Lung (tissue), 11 donors: ENCODE measurements at regions not wholly inside any gene's neighbourhood (a gene's known extent, or its start where the extent isn't known, plus 50 kb on each side); places are given as distances from the start of the nearest gene placed in this dataset.

Source experiments
- ATAC-seq: fragments of 200-7000 bp; cut with Tn5 transposase; one replicate; pipeline ENCODE4 v1.9.1; 2020; ENCODE audit warnings: moderate number of reproducible peaks; ENCODE audit not compliant: insufficient read depth, low FRiP score
- DNase-seq, 3 donors: peaks; one replicate each; pipeline ENCODE4 v3.0.0-alpha.2; 2013 to 2017
- H3K27ac ChIP-seq, 2 donors: one replicate each; pipeline ENCODE4 v1.5.1; 2013; ENCODE audit warnings: mild to moderate bottlenecking in 2 of 2, moderate library complexity in 2 of 2, control low read depth in 1 of 2, inconsistent platforms in 1 of 2, low read depth in 1 of 2, low read length in 1 of 2
- H3K27me3 ChIP-seq, 3 donors: one replicate each; pipeline ENCODE4 v1.5.1; 2013; ENCODE audit warnings: low read length in 2 of 3; ENCODE audit not compliant: control insufficient read depth in 3 of 3, insufficient read depth in 3 of 3
- H3K36me3 ChIP-seq, 4 donors: one replicate each; pipeline ENCODE4 v1.5.1; 2013; ENCODE audit warnings: low read length in 4 of 4, mild to moderate bottlenecking in 1 of 4, moderate library complexity in 1 of 4; ENCODE audit not compliant: control insufficient read depth in 4 of 4, insufficient read depth in 4 of 4
- H3K4me1 ChIP-seq, 5 donors: one replicate each; pipeline ENCODE4 v1.5.1; 2013; ENCODE audit warnings: low read length in 5 of 5, mild to moderate bottlenecking in 2 of 5, moderate library complexity in 1 of 5; ENCODE audit not compliant: control insufficient read depth in 5 of 5, insufficient read depth in 5 of 5
- H3K4me3 ChIP-seq: one replicate; pipeline ENCODE4 v1.5.1; 2013; ENCODE audit warnings: mild to moderate bottlenecking, control low read depth, moderate library complexity
- H3K9ac ChIP-seq, 2 donors: one replicate each; pipeline ENCODE4 v1.5.1; 2013; ENCODE audit warnings: low read length in 2 of 2, control low read depth in 1 of 2; ENCODE audit not compliant: insufficient read depth in 1 of 2
- H3K9me3 ChIP-seq, 4 donors: one replicate each; pipeline ENCODE4 v1.5.1; 2013; ENCODE audit warnings: low read length in 3 of 4, mild to moderate bottlenecking in 1 of 4, moderate library complexity in 1 of 4; ENCODE audit not compliant: control insufficient read depth in 4 of 4, insufficient read depth in 3 of 4
- CTCF ChIP-seq: IDR thresholded peaks from 2 replicates; pipeline ENCODE4 v1.5.1; 2012; ENCODE audit warnings: mild to moderate bottlenecking; ENCODE audit errors: control extremely low read depth, extremely low read depth
- WGBS, 2 donors: extraction: QIAGEN DNeasy Blood & Tissue Kit; methylation state at CpG; one replicate each; pipeline ENCODE4 v1.1.7; 2013; 5-methylcytosine and 5-hydroxymethylcytosine counted together
- donor health status: control.
- donor health status: control.
- donor health status: Bipolar disorder and iron deficiency.
- donor health status: healthy.
- donor health status: DM: yes; HTN: yes; CAD: no.

- H3K4me1 ChIP-seq: peaks cover 0 to 2% (median 0%) of the 10 kb centered on the region in 5 donors
- H3K9me3 ChIP-seq: peaks cover 0 to 4% (median 0%) of the 10 kb centered on the region in 4 donors
- no peak for TF ChIP-seq CTCF
- H3K27me3 ChIP-seq: no peaks in the 10 kb centered on the region
- H3K4me3 ChIP-seq: no peak overlapping the region
- ATAC-seq (no peak), DNase-seq (no peak)
- 99 to 100% methylated on average over 1 of the region's 1 CpG for WGBS, 2 donors
- H3K36me3 ChIP-seq: no peaks in the 10 kb centered on the region
- H3K9ac ChIP-seq: no peak overlapping the region
- H3K27ac ChIP-seq: no peak overlapping the region
Observed at GRCh38 chr3:34001990-34002389, 203.6 kb downstream of the PDCD6IP start.

DNA sequence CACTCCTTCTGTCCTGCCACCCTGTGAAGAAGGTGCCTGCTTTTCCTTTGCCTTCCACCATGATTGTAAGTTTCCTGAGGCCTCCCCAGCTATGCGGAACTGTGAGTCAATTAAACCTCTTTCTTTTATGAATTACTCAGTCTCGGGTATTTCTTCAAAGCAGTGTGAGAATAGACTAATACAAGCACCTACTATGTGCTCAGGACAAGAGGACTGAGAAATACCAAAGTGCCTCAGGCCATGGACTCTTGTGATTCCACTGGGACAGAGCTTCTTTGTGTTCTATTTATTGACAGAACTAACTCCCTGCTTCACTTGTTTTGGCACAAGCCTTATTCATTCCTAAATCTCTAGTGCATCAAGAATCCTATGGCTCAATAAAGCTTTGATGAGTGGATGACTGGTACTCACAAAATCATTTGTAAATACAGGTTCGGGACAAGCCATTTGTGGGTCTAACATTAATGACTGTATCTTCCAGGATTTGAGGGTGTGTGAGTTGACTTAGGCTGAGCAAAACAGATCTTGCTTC, 204.2 kb downstream of the PDCD6IP start:
- H3K27ac ChIP-seq: no peak overlapping the region
- H3K4me3 ChIP-seq: no peak overlapping the region
- peaks cover 0 to 4% (median 0%) of the 10 kb centered on the region in 4 donors for H3K9me3 ChIP-seq
- ATAC-seq: no peak
- 73 to 74% methylated on average over 3 of the region's 3 CpGs for WGBS, 2 donors
- peaks cover 0 to 2% (median 0%) of the 10 kb centered on the region in 5 donors for H3K4me1 ChIP-seq
- H3K36me3 ChIP-seq: no peaks in the 10 kb centered on the region
- no peak for DNase-seq
- H3K9ac ChIP-seq: no peak overlapping the region
- TF ChIP-seq CTCF: no peak
- H3K27me3 ChIP-seq: no peaks in the 10 kb centered on the region

DNA sequence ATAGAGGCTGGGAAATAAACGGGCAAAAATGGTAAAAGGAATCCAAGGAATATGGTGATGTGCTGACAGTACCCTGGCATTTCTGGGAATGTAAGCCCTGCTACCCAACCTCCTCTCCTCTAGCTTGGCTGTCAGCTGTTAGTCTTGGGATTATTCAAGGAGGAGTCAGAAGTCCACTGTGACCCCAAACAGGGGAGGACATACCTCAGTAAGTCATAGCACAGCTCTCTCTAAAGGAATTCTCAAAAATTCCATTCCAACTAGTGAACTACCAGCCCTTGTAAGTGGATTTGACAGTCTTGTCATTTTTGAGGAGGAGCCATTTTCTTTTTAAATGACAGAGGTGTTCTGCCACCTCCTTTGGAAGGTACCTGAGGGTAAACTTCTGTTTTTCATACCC, 207.5 kb downstream of the PDCD6IP start:
- Histone ChIP-seq H3K9ac (no peak overlapping the region), H3K9me3 (peaks cover 0 to 2% (median 0%) of the 10 kb centered on the region in 4 donors), H3K36me3 (no peaks in the 10 kb centered on the region), H3K4me3 (no peak overlapping the region), H3K27me3 (no peaks in the 10 kb centered on the region), H3K27ac (no peak overlapping the region), H3K4me1 (no peaks in the 10 kb centered on the region)
- 81 to 92% methylated on average over 1 of the region's 1 CpG for WGBS, 2 donors
- no peak for TF ChIP-seq CTCF
- DNase-seq (no peak), ATAC-seq (no peak)

- no peaks in the 10 kb centered on the region for H3K27me3 ChIP-seq
- no peaks in the 10 kb centered on the region for H3K36me3 ChIP-seq
- DNase-seq (no peak), ATAC-seq (no peak)
- no peak overlapping the region for H3K9ac ChIP-seq
- peaks cover 0 to 2% (median 0%) of the 10 kb centered on the region in 4 donors for H3K9me3 ChIP-seq
- no peak overlapping the region for H3K4me3 ChIP-seq
- WGBS, 2 donors: 91 to 95% methylated on average over 1 of the region's 1 CpG
- H3K4me1 ChIP-seq: peaks cover 0 to 2% (median 0%) of the 10 kb centered on the region in 5 donors
- no peak for TF ChIP-seq CTCF
- H3K27ac ChIP-seq: no peak overlapping the region
Observed at GRCh38 chr3:34008191-34008590, 209.8 kb downstream of the PDCD6IP start.
